LoVo (cell line): ENCODE measurements at regions not wholly inside any gene's neighbourhood (a gene's known extent, or its start where the extent isn't known, plus 50 kb on each side); places are given as distances from the start of the nearest gene placed in this dataset.
"Not testable (repeated sequence)": the region's sequence is repeated elsewhere in the genome, so short reads cannot be mapped to it uniquely, and the experiment has no call there.

ENCODE experiments used
- DNase-seq: peaks from one replicate; pipeline ENCODE4 v3.0.0-alpha.2; 2016; ENCODE audit warnings: low spot score

DNA sequence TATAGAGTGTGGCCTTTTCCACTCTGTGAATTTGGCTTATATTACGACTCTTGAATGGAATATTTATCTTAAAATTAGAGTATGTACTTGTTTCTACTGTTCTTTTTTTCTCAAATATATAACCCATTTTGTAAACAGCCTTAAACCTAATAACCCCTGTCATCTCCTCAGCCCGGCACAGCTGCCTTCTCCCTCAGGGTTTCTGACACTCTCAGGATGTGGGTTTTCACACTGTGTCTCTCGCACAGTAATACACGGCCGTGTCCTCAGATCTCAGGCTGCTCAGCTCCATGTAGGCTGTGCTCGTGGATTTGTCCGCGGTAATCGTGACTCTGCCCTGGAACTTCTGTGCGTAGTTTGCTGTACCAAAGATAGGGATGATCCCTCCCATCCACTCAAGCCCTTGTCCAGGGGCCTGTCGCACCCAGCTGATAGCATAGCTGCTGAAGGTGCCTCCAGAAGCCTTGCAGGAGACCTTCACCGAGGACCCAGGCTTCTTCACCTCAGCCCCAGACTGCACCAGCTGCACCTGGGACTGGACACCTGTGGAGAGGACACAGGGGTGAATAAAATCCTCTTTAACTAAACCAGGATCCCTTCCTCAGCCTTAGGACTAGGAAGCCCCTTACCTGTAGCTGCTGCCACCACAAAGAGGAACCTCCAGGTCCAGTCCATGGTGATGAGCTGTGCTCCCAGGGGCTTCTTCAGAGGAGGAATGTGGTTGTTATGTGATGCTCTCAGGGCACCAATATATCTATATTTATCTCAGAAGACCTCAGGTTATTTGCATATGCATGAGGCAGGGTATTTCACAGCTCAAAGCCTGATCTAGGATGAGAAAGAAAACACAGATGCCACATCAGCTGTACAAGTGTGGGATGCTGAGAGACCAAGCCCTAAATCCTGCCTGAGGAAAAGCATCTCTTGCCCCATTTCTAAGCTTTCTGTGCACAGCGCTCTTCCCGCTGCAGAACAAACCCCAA lies 1188.4 kb downstream of the TMEM121 start:
- DNase-seq = not testable (repeated sequence)

DNA sequence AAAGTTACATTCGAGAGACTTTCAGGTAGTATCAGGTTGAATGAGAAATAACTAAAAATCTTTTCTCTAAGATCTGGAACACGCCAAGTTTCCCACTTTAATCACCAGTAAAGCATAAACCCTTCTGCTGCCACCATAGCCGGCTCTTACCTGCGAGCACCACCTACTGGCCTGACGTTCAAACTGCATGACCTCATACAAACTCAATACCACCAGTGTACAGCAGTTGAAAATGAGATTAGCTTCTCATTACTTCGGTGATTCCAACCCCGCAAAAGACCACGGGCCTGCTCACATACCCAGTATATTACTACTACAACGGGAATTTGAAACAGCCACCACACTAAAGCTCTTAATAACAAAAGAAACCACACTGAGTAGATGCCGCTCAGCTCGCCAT lies 1191.2 kb downstream of the TMEM121 start:
- DNase-seq = not testable (repeated sequence)

DNA sequence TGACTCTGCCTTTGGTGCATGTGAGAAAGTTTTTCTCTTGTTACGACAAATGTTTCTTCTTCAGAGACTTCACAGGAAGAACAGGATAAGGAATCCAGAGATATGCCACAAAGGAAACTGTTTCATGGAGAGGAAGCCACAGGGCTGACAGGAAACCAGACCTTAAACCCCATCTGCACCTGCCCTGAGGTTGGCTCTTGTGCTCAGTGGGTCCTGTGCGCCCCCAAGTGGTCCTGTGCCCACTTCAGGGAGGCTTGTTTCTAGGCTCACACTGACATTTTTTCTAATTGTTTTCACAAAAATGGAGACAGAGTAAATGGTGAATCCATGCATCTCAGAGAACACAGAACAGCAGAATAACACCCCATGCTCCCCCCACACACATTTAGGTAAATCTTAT lies 1193.5 kb downstream of the TMEM121 start:
- not testable (repeated sequence) for DNase-seq

DNA sequence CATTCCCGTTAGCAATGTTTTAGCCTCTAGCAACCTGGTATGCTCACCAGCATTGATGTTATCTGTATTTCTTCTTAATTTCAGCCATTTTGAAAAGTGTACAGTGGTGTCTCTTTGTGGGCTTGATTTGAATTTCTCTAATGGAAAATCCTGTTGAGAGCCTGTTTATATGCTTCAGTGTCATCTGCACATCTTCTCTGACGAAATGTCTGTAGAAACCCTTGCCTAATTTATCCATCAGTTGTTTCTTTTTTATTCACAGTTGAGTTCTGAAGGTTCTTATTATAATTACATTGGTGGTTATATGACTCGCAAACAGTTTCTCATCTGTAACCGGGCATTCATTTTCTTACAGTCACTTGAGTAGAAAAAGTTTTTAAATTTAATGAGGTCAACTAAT lies 1195.5 kb downstream of the TMEM121 start:
- DNase-seq = not testable (repeated sequence)

- not testable (repeated sequence) for DNase-seq
Measured at GRCh38 chr14:106722813-106723687, 1196.7 kb downstream of the TMEM121 start.

- not testable (repeated sequence) for DNase-seq
Measured at GRCh38 chr14:106727962-106728361, 1201.6 kb downstream of the TMEM121 start.

GRCh38 chr14:106728611-106729010 lies 1202.2 kb downstream of the TMEM121 start:
- DNase-seq = no peak

DNA sequence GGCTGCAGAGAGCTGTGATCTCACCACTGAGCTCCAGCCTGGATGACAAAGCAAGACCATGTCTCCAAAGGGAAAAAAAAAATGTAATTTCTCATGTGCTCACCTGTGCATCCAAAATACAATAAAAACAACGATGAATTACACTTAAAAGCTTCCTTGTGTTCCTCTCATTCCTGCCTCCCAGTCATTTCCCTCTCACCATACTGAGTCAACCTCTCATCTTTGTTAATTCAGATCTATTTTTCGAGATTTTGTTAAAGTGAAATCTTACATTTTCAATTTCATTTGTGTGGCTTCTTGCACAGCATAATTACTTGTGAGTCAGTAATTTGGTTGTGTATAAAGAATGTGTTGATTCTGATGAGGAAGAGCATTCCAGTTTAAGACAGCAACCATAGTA lies 1203.2 kb downstream of the TMEM121 start:
- no peak for DNase-seq

DNA sequence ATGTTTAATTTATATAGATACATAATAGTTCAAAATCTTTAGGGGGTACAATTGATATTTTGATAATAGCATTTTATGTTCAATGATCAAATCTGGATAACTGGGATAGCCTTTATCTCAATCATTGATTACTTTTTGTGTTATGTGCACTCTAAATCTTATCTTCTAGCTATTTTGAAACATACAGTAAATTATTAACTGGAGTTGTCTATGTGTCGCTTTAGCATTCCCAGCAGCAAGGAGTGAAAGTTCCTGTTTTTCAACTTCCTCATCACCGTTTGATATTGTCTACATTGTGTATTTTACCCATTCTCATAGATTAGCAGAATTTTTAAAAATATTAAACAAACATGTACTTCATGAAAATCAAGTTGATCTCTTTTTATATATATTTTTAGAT lies 1207.4 kb downstream of the TMEM121 start:
- DNase-seq = no peak

DNA sequence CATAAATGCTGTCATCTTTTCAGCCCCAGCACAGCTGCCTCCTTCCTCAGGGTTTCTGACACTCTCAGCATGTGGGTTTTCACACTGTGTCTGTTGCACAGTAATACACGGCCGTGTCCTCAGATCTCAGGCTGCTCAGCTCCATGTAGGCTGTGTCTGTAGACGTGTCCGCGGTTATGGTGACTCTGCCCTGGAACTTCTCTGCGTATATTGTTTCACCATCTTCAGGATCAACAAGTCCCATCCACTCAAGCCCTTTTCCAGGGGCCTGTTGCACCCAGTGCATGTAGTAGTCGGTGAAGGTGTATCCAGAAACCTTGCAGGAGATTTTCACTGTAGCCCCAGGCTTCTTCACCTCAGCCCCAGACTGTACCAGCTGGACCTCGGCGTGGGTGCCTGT lies 1210.6 kb downstream of the TMEM121 start:
- DNase-seq = no peak

GRCh38 chr14:106738075-106738474 lies 1211.7 kb downstream of the TMEM121 start:
- DNase-seq = no peak

- DNase-seq = not testable (repeated sequence)
Measured at GRCh38 chr14:106738598-106739258, 1212.3 kb downstream of the TMEM121 start.

DNA sequence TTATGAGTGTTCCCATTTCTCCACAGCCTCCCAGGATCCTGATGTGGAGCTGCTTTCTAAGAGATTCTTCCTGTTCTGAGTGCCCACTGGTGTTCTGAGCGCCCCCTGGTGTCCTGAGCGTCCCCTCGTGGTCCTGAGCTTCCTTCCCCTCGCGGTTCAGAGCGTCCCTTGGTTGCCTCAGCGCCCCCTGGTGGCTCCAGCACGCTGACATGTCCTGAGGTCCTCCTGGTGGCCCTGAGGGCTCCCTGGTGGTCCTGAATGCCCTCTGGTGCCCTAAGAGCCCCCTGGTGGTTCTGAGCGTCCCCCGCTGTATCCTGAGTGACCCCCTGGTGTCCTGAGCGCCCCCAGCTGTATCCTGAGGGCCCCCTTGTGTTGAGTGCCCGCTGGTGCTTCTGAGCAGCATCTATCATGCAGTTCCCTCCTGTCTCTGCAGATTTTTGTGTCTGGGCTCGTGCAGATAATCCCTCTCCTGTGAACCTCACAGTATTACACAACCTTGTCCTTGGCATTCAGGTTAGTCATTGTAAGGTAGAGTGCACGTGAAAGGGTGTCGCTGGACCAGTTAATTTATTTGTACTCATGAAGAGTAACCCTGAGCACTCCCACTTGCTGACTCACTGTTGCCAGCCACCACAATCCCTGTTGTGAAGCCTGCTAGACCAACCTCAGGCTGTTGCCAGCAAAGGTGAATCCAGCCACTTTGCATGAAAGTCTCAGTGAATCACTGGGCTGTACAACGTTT lies 1214.9 kb downstream of the TMEM121 start:
- DNase-seq = not testable (repeated sequence)

DNA sequence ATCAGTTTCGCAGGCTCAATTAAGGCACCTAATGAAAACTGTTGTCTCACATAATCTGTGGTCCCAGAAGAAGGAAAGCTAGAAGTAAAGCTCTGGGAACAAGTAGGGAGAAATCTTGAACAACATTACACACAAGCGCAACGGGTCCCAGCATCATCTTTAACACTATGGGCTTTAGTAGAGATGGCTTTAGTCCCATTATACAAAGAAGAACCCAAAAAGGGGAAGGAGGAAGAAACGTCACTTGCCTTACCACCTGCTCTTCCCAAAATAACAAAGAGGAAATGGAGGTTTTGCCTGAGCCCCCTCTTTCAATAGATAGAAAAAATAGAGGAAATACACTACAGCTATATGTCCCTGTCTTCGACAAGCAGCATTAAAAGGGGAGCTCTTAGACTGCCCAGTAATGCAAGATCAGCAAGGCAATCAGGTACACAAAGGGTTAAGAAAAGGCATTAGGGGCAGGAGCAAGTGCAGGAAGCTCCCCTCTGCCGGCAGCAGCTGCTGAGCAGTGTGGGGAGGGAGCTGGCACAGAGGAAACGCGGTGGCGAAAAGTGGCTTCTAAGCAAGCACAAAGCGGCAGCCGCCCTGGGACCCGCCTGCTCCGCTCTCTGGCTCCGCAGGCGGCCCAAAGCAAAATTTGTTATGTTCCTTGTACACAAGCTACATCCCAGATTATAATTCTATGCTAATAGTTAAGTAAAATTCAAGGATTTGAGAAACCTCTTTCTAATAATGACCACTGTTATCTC lies 1218.8 kb downstream of the TMEM121 start:
- DNase-seq = not testable (repeated sequence)

DNA sequence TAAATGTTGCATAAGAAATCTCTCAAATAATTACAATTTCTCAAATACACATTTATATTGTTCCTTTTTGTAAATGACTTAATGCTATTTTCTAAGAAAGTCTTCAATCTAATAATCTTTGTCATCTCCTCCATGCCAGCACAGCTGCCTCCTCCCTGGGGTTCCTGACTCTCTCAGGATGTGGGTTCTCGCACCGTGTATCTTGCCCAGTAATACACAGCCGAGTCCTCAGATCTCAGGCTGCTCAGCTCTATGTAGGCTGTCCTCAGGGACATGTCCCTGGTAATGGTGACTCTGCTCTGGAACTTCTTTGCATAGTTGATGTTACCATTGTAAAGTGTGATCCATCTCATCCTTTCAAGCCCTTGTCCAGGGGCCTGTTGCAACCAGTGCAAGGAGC lies 1223.7 kb downstream of the TMEM121 start:
- DNase-seq = not testable (repeated sequence)

DNA sequence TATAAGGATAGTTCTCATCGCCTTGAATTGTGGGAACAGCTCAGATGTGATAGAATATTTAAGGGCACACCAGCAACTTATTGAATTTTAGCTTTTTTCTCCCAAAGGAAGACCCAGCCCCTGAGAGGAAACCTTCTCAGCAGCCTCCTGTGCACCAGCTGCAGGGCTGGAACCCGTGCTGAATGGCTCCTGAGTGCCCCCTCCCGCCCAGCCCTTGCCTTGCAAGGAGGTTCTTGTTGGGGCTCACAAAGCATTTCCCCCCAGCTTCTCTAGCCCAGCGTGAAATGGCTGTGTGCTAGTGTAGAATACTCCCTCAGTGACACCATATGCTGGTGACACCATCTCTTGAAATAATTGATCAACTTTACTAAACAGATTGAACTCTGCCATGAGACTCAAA lies 1227.4 kb downstream of the TMEM121 start:
- not testable (repeated sequence) for DNase-seq

- not testable (repeated sequence) for DNase-seq
Measured at GRCh38 chr14:106757444-106757843, 1231.1 kb downstream of the TMEM121 start.

- DNase-seq = not testable (repeated sequence)
Measured at GRCh38 chr14:106761886-106762816, 1235.8 kb downstream of the TMEM121 start.

- not testable (repeated sequence) for DNase-seq
Measured at GRCh38 chr14:106764968-106765369, 1238.6 kb downstream of the TMEM121 start.
